GM23338 (cell line): ENCODE measurements at regions not wholly inside any gene's neighbourhood (a gene's known extent, or its start where the extent isn't known, plus 50 kb on each side); places are given as distances from the start of the nearest gene placed in this dataset.

Source experiments
- ATAC-seq: fragments of 200-7000 bp; cut with Tn5 transposase; 3 replicates; pipeline ENCODE4 v1.9.1; 2020
- DNase-seq: peaks from one replicate; pipeline ENCODE4 v3.0.0-alpha.2; 2015; ENCODE audit warnings: low spot score
- H2AFZ ChIP-seq: fragments of 200-600 bp; sonication (generic); 2 replicates; pipeline ENCODE4 v1.8.0; 2016; ENCODE audit warnings: antibody characterized with exemption, mild to moderate bottlenecking, moderate library complexity
- H3F3A ChIP-seq: fragments of 200-600 bp; sonication (generic); replicated peaks from 2 replicates; pipeline ENCODE4 v1.8.0; 2017; ENCODE audit warnings: antibody characterized with exemption, mixed run types, low read depth
- H3K27ac ChIP-seq: fragments of 200-600 bp; sonication (generic); 2 replicates; pipeline ENCODE4 v1.6.1; 2016; ENCODE audit warnings: low read depth
- H3K27me3 ChIP-seq: fragments of 200-600 bp; sonication (generic); 2 replicates; pipeline ENCODE4 v1.8.0; 2016; ENCODE audit warnings: mild to moderate bottlenecking, mixed run types, moderate library complexity; ENCODE audit not compliant: insufficient read depth
- H3K36me3 ChIP-seq: fragments of 200-600 bp; sonication (generic); 2 replicates; pipeline ENCODE4 v1.8.0; 2016; ENCODE audit warnings: mild to moderate bottlenecking; ENCODE audit not compliant: insufficient read depth
- H3K4me1 ChIP-seq: fragments of 200-600 bp; sonication (generic); 2 replicates; pipeline ENCODE4 v1.8.0; 2016; ENCODE audit warnings: mild to moderate bottlenecking, moderate library complexity; ENCODE audit not compliant: insufficient read depth
- H3K4me2 ChIP-seq: fragments of 200-600 bp; sonication (generic); 2 replicates; pipeline ENCODE4 v1.7.1; 2017; ENCODE audit warnings: mixed run types
- H3K4me3 ChIP-seq: fragments of 200-600 bp; sonication (generic); 2 replicates; pipeline ENCODE4 v1.6.1; 2016; ENCODE audit warnings: mixed run types
- H3K79me2 ChIP-seq: fragments of 200-600 bp; sonication (generic); replicated peaks from 2 replicates; pipeline ENCODE4 v1.8.0; 2017; ENCODE audit warnings: mild to moderate bottlenecking; ENCODE audit not compliant: insufficient read depth
- H3K9me2 ChIP-seq: fragments of 200-600 bp; sonication (generic); 2 replicates; pipeline ENCODE4 v1.8.0; 2017; ENCODE audit not compliant: insufficient read depth
- H4K20me1 ChIP-seq: fragments of 200-600 bp; sonication (generic); replicated peaks from 2 replicates; pipeline ENCODE4 v1.8.0; 2017; ENCODE audit warnings: mild to moderate bottlenecking; ENCODE audit not compliant: insufficient read depth
- H3K27ac Mint-ChIP-seq: 2 replicates; pipeline ENCODE4 v1.8.0; 2020; ENCODE audit warnings: inconsistent platforms, mild to moderate bottlenecking, moderate library complexity, mixed read lengths
- H3K27me3 Mint-ChIP-seq: 3 replicates; pipeline ENCODE4 v1.8.0; 2022; ENCODE audit warnings: low read depth, mild to moderate bottlenecking, moderate library complexity, mixed read lengths, inconsistent platforms; ENCODE audit not compliant: insufficient read depth, poor library complexity
- H3K36me3 Mint-ChIP-seq: 3 replicates; pipeline ENCODE4 v1.8.0; 2021; ENCODE audit warnings: low read depth, mild to moderate bottlenecking, inconsistent platforms, moderate library complexity, mixed read lengths
- H3K4me1 Mint-ChIP-seq: 3 replicates; pipeline ENCODE4 v1.8.0; 2020; ENCODE audit warnings: mild to moderate bottlenecking, inconsistent platforms, mixed read lengths
- H3K4me3 Mint-ChIP-seq: 3 replicates; pipeline ENCODE4 v1.8.0; 2021; ENCODE audit warnings: moderate library complexity, mild to moderate bottlenecking, inconsistent platforms, mixed read lengths
- H3K9me3 Mint-ChIP-seq: 3 replicates; pipeline ENCODE4 v1.8.0; 2020; ENCODE audit warnings: moderate library complexity, mild to moderate bottlenecking, inconsistent platforms, mixed read lengths
- CREB1 ChIP-seq: fragments of 250-450 bp; sonication (Bioruptor Pico); IDR thresholded peaks from 2 replicates; pipeline ENCODE4 v1.5.0; 2020; ENCODE audit warnings: low read depth, mild to moderate bottlenecking, moderate library complexity
- CTCF ChIP-seq, 2 experiments: fragments of 200-600 bp in 1 of 2; sonication (generic) in 1 of 2; conservative IDR thresholded peaks; 2 replicates each; pipeline versions ENCODE4 v1.5.1 to v1.6.1; 2016 to 2017; ENCODE audit warnings: antibody characterized with exemption in 2 of 2, low read depth in 2 of 2, mild to moderate bottlenecking in 2 of 2, moderate library complexity in 1 of 2
- ETS1 ChIP-seq: IDR thresholded peaks from 2 replicates; pipeline ENCODE4 v1.6.1; 2016; ENCODE audit warnings: antibody characterized with exemption
- EZH2 ChIP-seq: fragments of 200-600 bp; sonication (generic); IDR thresholded peaks from one replicate; pipeline ENCODE4 v1.8.0; 2017; ENCODE audit warnings: antibody characterized with exemption, mild to moderate bottlenecking, low read depth; ENCODE audit not compliant: unreplicated experiment
- EZH2phosphoT487 ChIP-seq: fragments of 200-600 bp; sonication (generic); IDR thresholded peaks from one replicate; pipeline ENCODE4 v1.8.1; 2018; ENCODE audit warnings: antibody characterized with exemption; ENCODE audit not compliant: unreplicated experiment
- JUNB ChIP-seq: IDR thresholded peaks from one replicate; pipeline ENCODE4 v1.6.1; 2016; ENCODE audit warnings: antibody characterized with exemption; ENCODE audit not compliant: unreplicated experiment
- NANOG ChIP-seq: IDR thresholded peaks from 2 replicates; pipeline ENCODE4 v1.6.1; 2016; ENCODE audit warnings: antibody characterized with exemption, borderline replicate concordance
- POLR2AphosphoS5 ChIP-seq: IDR thresholded peaks from 2 replicates; pipeline ENCODE4 v1.6.1; 2016; ENCODE audit warnings: antibody characterized with exemption, low read depth
- REST ChIP-seq: IDR thresholded peaks from one replicate; pipeline ENCODE4 v1.6.1; 2018; ENCODE audit warnings: antibody characterized with exemption; ENCODE audit not compliant: unreplicated experiment
- STAT1 ChIP-seq: IDR thresholded peaks from one replicate; pipeline ENCODE4 v1.6.1; 2016; ENCODE audit warnings: antibody characterized with exemption; ENCODE audit not compliant: unreplicated experiment
- ZNF114 ChIP-seq: fragments of 250-450 bp; sonication (Bioruptor Pico); IDR thresholded peaks from 2 replicates; pipeline ENCODE4 v1.5.0; 2020; ENCODE audit warnings: mild to moderate bottlenecking, moderate library complexity
- ZNF331 ChIP-seq: fragments of 250-450 bp; sonication (Bioruptor Pico); IDR thresholded peaks from 2 replicates; pipeline ENCODE4 v1.5.0; 2020; ENCODE audit warnings: low read depth, mild to moderate bottlenecking, moderate library complexity
- ZNF462 ChIP-seq: fragments of 250-450 bp; sonication (Bioruptor Pico); IDR thresholded peaks from 2 replicates; pipeline ENCODE4 v1.5.0; 2020; ENCODE audit warnings: mild to moderate bottlenecking, moderate library complexity

GRCh38 chr18:72427721-72428120 lies 116.4 kb downstream of the CBLN2 start:
- Histone ChIP-seq H3F3A (no peaks in the 10 kb centered on the region), H4K20me1 (no peaks in the 10 kb centered on the region), H2AFZ (no peak overlapping the region), H3K9me2 (no peaks in the 10 kb centered on the region), H3K27me3 (no peaks in the 10 kb centered on the region), H3K4me1 (no peaks in the 10 kb centered on the region), H3K79me2 (no peaks in the 10 kb centered on the region), H3K4me2 (no peak overlapping the region), H3K27ac (no peak overlapping the region), H3K36me3 (peaks cover 8% of the 10 kb centered on the region; the same call in 1 of the 2 replicates), H3K4me3 (no peak overlapping the region)
- ATAC-seq (no peak), DNase-seq (no peak)
- TF ChIP-seq EZH2phosphoT487 (no peak), CREB1 (CRISPR knock-in tag) (no peak), STAT1 (no peak), ETS1 (no peak), ZNF462 (no peak), ZNF331 (CRISPR knock-in tag) (no peak), EZH2 (no peak), CTCF (conservative IDR thresholded peaks at IDR 0.05; ENCODE audit: low read depth in 2 of 2) (no peak), REST (no peak), NANOG (no peak), POLR2AphosphoS5 (no peak), JUNB (no peak), ZNF114 (CRISPR knock-in tag) (no peak)
- Mint-ChIP-seq H3K4me3 (no peak overlapping the region), H3K9me3 (peaks cover 87% of the 10 kb centered on the region), H3K4me1 (no peaks in the 10 kb centered on the region), H3K36me3 (peaks cover 14% of the 10 kb centered on the region; the same call in 1 of the 3 replicates), H3K27ac (no peak overlapping the region), H3K27me3 (peaks cover 2% of the 10 kb centered on the region)
